Cardiac fibroblast (primary cell): ENCODE measurements at regions not wholly inside any gene's neighbourhood (a gene's known extent, or its start where the extent isn't known, plus 50 kb on each side); places are given as distances from the start of the nearest gene placed in this dataset.
"Not testable (repeated sequence)": the region's sequence is repeated elsewhere in the genome, so short reads cannot be mapped to it uniquely, and the experiment has no call there.

Experiments
- DNase-seq, 2 donors: peaks; one replicate each; pipeline versions ENCODE4 v3.0.0 to v3.0.0-alpha.2; 2010; ENCODE audit warnings: low read depth in 2 of 2
- H3K4me3 ChIP-seq, 2 donors: replicated peaks in 1 of 2; 1 replicate in 1 of 2; 2 replicates in 1 of 2; pipeline ENCODE4 v1.5.1; 2011; ENCODE audit warnings: low read depth in 2 of 2, low read length in 2 of 2, mild to moderate bottlenecking in 2 of 2, moderate library complexity in 1 of 2
- CTCF ChIP-seq: IDR thresholded peaks from one replicate; pipeline ENCODE4 v1.5.1; 2011; ENCODE audit warnings: low read depth, mild to moderate bottlenecking, low read length, inconsistent platforms

DNA sequence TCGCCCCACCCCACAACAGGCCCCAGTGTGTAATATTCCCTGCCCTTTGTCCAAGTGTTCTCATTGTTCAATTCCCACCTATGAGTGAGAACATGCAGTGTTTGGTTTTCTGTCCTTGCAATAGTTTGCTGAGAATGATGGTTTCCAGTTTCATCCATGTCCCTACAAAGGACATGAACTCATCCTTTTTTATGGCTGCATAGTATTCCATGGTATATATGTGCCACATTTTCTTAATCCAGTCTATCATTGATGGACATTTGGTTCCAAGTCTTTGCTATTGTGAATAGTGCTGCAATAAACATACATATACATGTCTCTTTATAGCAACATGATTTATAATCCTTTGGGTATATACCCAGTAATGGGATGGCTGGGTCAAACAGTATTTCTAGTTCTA is 132.7 kb downstream of the SNX10 start:
- H3K4me3 ChIP-seq = not testable (repeated sequence)

GRCh38 chr7:26425655-26426054 is 134.0 kb downstream of the SNX10 start:
- TF ChIP-seq CTCF = no peak
- DNase-seq = no peak
- H3K4me3 ChIP-seq = no peak overlapping the region

More for the DNA sequence above, 132.7 kb downstream of the SNX10 start:
- DNase-seq = not testable (repeated sequence)

DNA sequence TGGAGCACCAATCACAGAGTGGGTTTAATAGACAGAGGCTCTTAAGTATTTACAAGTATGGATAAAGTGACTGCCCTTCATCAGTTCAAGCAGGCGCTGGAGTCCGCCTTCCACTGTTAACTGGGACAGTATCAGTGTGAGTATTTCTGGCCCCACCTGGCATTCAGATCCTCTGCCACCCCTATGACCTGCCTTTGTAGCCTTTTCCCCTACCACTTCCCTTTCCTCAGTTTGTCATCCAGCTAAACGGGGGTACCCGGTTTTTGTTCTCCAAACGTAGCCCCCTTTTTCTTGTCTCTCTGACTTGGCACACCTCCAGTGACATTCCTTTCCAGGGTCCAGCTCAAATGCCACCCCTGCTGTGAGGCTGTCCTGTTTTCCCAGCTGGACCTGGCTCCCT is 134.4 kb downstream of the SNX10 start:
- DNase-seq = no peak
- TF ChIP-seq CTCF = no peak
- no peak overlapping the region for H3K4me3 ChIP-seq

GRCh38 chr7:26428571-26428970 is 136.9 kb downstream of the SNX10 start:
- DNase-seq = no peak
- no peak for TF ChIP-seq CTCF
- no peak overlapping the region for H3K4me3 ChIP-seq

- DNase-seq = no peak
- H3K4me3 ChIP-seq = no peak overlapping the region
- no peak for TF ChIP-seq CTCF
These were observed 137.5 kb downstream of the SNX10 start for GRCh38 chr7:26429168-26429567.

DNA sequence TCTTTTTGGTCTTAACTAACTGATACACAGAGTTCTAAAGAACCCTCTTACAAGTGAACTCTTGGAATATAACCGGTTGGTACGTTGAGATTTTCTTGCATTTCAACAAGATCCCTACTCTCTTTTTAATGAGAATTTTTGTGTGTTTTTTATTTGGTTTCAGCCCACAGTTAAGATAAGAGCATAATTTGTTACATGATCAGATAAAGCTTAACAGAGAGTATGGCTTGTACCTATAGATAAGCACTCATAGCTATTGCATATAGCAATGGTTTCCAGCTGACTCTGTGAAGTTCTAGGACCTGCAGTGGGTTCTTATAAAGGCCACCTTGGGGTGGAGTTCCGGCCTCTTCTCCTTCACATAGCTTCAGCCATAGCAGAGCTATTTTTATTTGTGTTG is 143.3 kb downstream of the SNX10 start:
- H3K4me3 ChIP-seq = no peak overlapping the region
- no peak for DNase-seq
- TF ChIP-seq CTCF = no peak

DNA sequence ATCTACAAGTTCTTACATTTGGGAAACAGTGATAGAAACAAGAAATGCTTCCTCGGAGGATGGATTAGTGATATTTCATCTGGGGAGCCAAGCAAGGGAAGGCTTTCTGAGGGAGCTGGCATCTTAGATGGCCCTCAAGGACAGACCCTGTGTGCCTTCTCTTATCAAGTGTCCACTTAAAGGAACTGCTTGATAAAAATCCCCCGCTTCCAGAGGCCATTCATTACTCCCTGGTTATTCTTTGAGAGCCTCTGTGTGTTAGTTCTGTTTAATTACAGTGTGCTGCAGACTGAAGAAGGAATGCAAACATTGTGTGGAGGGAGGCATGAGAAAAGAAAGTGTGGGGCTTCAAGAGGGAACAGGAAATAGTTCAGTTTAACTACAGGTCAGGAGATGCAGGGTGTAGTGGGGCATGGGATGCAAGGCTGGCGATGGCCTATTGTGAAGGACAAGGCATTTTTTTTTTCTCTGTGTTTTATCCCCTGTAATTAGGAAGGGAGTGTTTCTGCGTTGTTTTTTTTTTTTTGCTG is 145.4 kb downstream of the SNX10 start:
- TF ChIP-seq CTCF = no peak
- DNase-seq = no peak

More for the DNA sequence above, 145.4 kb downstream of the SNX10 start:
- H3K4me3 ChIP-seq = no peak overlapping the region
